ENCODE measurements at regions not wholly inside any gene's neighbourhood (a gene's known extent, or its start where the extent isn't known, plus 50 kb on each side); places are given as distances from the start of the nearest gene placed in this dataset.

DNA sequence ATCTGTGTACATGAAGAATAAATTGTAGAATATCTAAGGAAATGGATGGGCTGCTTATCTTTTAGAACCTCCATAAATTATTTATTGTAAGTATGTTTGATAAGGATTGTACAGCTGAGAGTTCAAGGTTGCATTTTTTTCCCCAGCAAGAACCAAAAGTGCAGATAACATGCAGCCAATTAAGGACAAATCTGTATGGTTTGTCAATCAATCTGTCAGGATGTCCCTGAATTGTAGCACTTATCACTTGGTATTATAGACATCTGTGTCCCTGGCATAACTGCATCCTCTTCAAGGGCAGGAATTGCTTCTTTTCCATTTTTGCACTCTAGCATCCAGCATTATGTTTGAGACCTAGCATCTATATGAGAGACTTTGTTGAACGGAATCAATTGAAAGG, 95.4 kb upstream of the IGFBP7 start:
- peaks cover 54% of the 10 kb centered on the region for H3K27me3 Mint-ChIP-seq (ENCODE audit: unreplicated experiment)
- no peak overlapping the region for H3K27ac Mint-ChIP-seq (ENCODE audit: unreplicated experiment)
- DNase-seq (ENCODE audit: extremely low spot score, unreplicated experiment), result no peak
- H3K9me3 Mint-ChIP-seq (ENCODE audit: unreplicated experiment), result no peaks in the 10 kb centered on the region
- TF ChIP-seq, protein P1, sequence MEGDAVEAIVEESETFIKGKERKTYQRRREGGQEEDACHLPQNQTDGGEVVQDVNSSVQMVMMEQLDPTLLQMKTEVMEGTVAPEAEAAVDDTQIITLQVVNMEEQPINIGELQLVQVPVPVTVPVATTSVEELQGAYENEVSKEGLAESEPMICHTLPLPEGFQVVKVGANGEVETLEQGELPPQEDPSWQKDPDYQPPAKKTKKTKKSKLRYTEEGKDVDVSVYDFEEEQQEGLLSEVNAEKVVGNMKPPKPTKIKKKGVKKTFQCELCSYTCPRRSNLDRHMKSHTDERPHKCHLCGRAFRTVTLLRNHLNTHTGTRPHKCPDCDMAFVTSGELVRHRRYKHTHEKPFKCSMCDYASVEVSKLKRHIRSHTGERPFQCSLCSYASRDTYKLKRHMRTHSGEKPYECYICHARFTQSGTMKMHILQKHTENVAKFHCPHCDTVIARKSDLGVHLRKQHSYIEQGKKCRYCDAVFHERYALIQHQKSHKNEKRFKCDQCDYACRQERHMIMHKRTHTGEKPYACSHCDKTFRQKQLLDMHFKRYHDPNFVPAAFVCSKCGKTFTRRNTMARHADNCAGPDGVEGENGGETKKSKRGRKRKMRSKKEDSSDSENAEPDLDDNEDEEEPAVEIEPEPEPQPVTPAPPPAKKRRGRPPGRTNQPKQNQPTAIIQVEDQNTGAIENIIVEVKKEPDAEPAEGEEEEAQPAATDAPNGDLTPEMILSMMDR (IDR thresholded peaks at IDR 0.05), result no peak
- H3K4me3 Mint-ChIP-seq (ENCODE audit: unreplicated experiment), result no peak overlapping the region
- H3K36me3 Mint-ChIP-seq (ENCODE audit: unreplicated experiment), result no peaks in the 10 kb centered on the region
- H3K4me1 Mint-ChIP-seq (ENCODE audit: unreplicated experiment), result no peaks in the 10 kb centered on the region

DNA sequence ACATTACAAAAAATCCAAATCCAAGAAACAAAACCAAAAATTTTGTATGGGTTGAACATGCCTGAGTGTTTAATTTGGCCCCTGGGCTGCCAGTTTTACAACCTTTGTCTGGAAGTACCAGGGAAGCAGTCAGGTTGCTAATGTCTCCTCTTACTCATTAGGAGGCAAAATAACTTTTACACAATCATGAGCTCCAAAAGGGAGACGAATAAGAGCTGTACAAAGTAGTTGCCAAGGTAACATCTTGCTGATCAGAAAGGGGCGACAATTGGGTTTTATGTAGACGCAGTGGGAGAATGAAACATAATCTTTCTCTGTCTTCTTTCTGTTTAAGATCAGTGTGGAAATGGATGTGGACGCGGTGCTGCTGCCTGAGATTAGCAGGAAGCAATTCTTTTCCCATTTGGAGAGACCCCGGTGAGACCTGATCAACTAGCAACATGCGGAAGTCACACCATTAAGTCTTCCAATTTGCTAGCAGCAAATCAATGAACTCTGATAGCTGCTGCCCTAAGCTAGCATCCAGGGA, 90.7 kb upstream of the IGFBP7 start:
- TF ChIP-seq, protein P1 (IDR thresholded peaks at IDR 0.05), result no peak

DNA sequence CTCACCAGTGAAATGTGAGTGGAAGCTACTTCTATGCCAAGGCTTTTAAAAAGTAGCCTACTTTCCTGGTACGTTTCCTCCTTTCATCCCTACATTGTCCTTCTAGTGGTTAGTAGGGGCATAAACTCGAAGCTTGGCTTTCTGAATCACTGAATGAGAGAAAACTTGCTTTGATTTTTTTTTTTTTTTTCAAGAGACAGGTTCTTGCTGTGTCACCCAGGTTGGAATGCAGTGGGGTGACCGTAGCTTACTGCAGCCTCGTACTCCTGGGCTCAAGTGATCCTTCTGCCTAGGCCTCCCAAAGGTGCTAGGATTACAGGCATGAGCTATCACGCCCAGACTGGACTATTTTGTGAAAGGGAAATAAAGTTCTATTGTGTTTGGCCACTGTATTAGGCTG, 89.1 kb upstream of the IGFBP7 start:
- Mint-ChIP-seq H3K36me3 (ENCODE audit: unreplicated experiment) (no peaks in the 10 kb centered on the region), H3K4me3 (ENCODE audit: unreplicated experiment) (no peak overlapping the region), H3K4me1 (ENCODE audit: unreplicated experiment) (no peaks in the 10 kb centered on the region), H3K27me3 (ENCODE audit: unreplicated experiment) (peaks cover 25% of the 10 kb centered on the region), H3K27ac (ENCODE audit: unreplicated experiment) (no peak overlapping the region), H3K9me3 (ENCODE audit: unreplicated experiment) (no peaks in the 10 kb centered on the region)
- DNase-seq (ENCODE audit: extremely low spot score, unreplicated experiment), result no peak
- TF ChIP-seq, protein P1 (IDR thresholded peaks at IDR 0.05), result no peak

More for the DNA sequence above, 90.7 kb upstream of the IGFBP7 start:
- Mint-ChIP-seq H3K27me3 (ENCODE audit: unreplicated experiment) (peaks cover 33% of the 10 kb centered on the region), H3K36me3 (ENCODE audit: unreplicated experiment) (no peaks in the 10 kb centered on the region), H3K4me1 (ENCODE audit: unreplicated experiment) (no peaks in the 10 kb centered on the region), H3K4me3 (ENCODE audit: unreplicated experiment) (no peak overlapping the region), H3K27ac (ENCODE audit: unreplicated experiment) (no peak overlapping the region), H3K9me3 (ENCODE audit: unreplicated experiment) (no peaks in the 10 kb centered on the region)
- DNase-seq (ENCODE audit: extremely low spot score, unreplicated experiment), result no peak

DNA sequence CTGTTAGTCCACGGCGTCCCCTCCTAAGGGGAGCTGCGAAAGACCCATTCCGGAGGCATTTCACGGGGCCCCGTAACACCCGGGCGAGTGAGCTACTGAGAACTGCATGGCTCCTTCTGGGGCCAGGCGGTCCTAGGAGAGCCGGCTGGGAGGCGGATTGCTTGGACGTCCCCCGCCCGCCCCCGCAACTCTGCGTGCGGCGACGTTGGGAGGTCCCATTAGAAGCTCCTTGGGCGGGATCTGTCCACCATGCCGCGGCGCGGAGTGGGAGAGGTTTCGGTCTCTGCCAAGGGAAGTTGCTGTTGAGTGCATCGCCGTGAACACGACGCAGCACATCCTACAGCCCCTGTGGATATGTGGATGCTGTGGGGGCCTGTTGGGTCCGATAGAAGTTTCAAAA, 85.4 kb upstream of the IGFBP7 start:
- Mint-ChIP-seq H3K4me1 (ENCODE audit: unreplicated experiment) (no peaks in the 10 kb centered on the region), H3K9me3 (ENCODE audit: unreplicated experiment) (no peaks in the 10 kb centered on the region), H3K27ac (ENCODE audit: unreplicated experiment) (no peak overlapping the region), H3K36me3 (ENCODE audit: unreplicated experiment) (no peaks in the 10 kb centered on the region), H3K4me3 (ENCODE audit: unreplicated experiment) (no peak overlapping the region), H3K27me3 (ENCODE audit: unreplicated experiment) (peaks cover 11% of the 10 kb centered on the region)
- TF ChIP-seq, protein P1 (IDR thresholded peaks at IDR 0.05), result no peak
- DNase-seq (ENCODE audit: extremely low spot score, unreplicated experiment), result no peak

DNA sequence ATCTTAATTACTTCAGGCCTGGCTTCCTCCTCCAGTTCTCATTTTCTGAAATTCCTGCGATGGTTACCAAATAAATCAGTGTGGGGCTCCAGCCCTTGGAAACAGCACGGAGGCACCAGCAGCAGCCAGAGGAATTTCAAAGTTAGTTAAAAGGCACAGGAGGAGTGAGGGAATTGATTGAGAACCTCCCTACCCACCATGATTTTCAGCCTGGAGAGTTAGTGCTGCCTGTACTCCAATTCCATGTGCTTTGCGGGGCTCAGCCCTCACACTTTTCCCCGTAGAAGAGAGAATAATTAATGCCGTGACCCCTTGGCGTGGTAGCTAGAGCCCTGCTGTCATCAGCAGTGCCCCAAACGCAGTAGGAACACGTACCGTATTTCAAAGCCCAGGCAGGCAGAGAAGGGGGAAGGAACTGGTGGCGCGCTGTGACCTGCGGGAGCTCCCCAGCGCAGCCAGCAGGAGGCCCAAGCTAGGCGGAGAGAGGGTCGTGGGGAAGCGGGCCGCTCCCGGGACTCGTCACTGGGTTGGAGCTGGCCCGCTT, 84.0 kb upstream of the IGFBP7 start:
- Mint-ChIP-seq H3K9me3 (ENCODE audit: unreplicated experiment) (no peaks in the 10 kb centered on the region), H3K27ac (ENCODE audit: unreplicated experiment) (no peak overlapping the region), H3K4me1 (ENCODE audit: unreplicated experiment) (no peaks in the 10 kb centered on the region), H3K4me3 (ENCODE audit: unreplicated experiment) (no peak overlapping the region), H3K36me3 (ENCODE audit: unreplicated experiment) (no peaks in the 10 kb centered on the region), H3K27me3 (ENCODE audit: unreplicated experiment) (peaks cover 6% of the 10 kb centered on the region)
- DNase-seq (ENCODE audit: extremely low spot score, unreplicated experiment), result no peak
- TF ChIP-seq, protein P1 (IDR thresholded peaks at IDR 0.05), result no peak

Measured in osteocyte (in vitro differentiated cells).